Gastroesophageal sphincter (tissue), 3 donors: ENCODE measurements at regions not wholly inside any gene's neighbourhood (a gene's known extent, or its start where the extent isn't known, plus 50 kb on each side); places are given as distances from the start of the nearest gene placed in this dataset.

ENCODE experiments used
- EP300 ChIP-seq: sonication (generic); formaldehyde crosslinking; IDR thresholded peaks from one replicate; pipeline ENCODE4 v1.6.1; 2017; ENCODE audit warnings: antibody characterized with exemption, mild to moderate bottlenecking
- POLR2A ChIP-seq, 2 donors: fragments of 450-650 bp; IDR thresholded peaks; one replicate each; pipeline ENCODE4 v1.6.1; 2017; ENCODE audit warnings: antibody characterized with exemption in 2 of 2, mild to moderate bottlenecking in 2 of 2, moderate library complexity in 1 of 2
- POLR2AphosphoS5 ChIP-seq: sonication (generic); formaldehyde crosslinking; IDR thresholded peaks from one replicate; pipeline ENCODE4 v1.6.1; 2017; ENCODE audit warnings: antibody characterized with exemption
- TF ChIP-seq, protein P1 (sequence below), 4 experiments: fragments of 200-600 bp in 2 of 4; fragments of 450-650 bp in 2 of 4; sonication (generic) in 1 of 4; IDR thresholded peaks; one replicate each; pipeline ENCODE4 v1.5.1; 2017 to 2019; ENCODE audit warnings: antibody characterized with exemption in 4 of 4, mild to moderate bottlenecking in 2 of 4, moderate library complexity in 2 of 4

DNA sequence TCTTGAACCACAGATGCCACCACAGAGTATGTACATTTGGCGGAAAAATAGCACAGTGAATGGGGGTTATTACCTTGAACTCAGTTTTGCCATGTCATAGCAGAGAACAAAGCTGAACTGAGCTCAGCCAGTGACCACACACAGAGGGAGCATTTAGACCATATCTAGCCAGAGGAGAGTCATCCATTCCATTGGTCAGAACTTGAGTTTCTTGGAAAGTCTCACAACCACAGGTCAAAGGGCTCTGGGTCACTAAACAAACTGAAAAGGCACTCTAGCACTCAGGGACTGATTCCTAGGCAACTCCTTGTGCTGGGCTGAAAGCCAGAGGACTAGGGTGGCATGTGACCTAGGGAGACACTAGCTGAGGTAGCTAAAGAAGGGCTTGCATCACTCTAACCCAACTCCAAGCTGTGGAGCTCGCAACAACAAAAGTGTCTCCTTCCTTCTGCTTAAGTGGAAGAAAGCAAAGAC is 239.7 kb upstream of the SEMA3D start:
- TF ChIP-seq, protein P1, sequence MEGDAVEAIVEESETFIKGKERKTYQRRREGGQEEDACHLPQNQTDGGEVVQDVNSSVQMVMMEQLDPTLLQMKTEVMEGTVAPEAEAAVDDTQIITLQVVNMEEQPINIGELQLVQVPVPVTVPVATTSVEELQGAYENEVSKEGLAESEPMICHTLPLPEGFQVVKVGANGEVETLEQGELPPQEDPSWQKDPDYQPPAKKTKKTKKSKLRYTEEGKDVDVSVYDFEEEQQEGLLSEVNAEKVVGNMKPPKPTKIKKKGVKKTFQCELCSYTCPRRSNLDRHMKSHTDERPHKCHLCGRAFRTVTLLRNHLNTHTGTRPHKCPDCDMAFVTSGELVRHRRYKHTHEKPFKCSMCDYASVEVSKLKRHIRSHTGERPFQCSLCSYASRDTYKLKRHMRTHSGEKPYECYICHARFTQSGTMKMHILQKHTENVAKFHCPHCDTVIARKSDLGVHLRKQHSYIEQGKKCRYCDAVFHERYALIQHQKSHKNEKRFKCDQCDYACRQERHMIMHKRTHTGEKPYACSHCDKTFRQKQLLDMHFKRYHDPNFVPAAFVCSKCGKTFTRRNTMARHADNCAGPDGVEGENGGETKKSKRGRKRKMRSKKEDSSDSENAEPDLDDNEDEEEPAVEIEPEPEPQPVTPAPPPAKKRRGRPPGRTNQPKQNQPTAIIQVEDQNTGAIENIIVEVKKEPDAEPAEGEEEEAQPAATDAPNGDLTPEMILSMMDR (IDR thresholded peaks at IDR 0.05) = no peak
- TF ChIP-seq POLR2A (IDR thresholded peaks at IDR 0.05) (no peak), EP300 (no peak), POLR2AphosphoS5 (no peak)
